ENCODE measurements at regions not wholly inside any gene's neighbourhood (a gene's known extent, or its start where the extent isn't known, plus 50 kb on each side); places are given as distances from the start of the nearest gene placed in this dataset.

DNA sequence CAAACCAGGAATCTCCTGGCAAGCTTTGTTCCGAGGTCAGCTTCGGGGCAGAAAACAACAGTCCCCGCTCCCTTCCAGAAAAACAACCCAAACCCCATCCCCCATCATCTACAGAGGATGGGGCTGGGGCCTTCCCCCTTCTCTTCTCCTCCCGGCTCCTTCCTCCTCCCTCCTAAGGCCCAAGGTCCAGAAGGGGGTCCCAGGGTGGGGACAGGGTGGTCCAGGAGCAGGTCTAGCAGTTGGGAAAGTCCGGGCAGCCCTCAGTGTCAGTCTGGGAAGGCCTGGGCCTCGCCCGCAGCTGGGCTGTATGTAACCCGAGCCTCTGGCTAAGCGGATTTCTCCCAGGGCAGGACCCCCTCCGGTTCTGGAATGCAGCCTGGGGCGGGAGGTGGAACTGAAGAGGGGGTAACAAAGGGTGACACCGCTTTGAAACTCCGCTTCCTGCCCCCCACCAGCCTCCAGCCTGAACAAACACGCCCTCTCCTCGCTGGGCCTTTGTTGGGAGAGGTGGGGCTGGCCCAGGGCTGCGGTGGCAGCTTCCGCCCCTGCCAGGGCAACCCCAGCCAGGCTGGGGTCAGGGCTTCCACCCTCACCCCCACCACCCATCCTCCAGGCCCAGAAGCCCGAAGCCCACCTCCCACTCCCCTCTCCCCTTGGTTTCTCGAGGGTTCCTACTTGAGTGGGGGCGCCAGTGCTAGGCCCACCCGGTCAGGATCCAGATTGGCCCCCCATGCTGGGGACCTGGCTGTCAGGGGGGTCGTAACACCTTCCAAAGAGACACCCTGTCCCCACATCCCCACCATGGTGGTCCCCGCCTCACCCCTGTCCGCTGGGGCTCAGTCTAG is 63.5 kb downstream of the C9orf50 start:
- peaks cover 73% of the 10 kb centered on the region for H3K4me1 Mint-ChIP-seq
- TF ChIP-seq, protein P1, sequence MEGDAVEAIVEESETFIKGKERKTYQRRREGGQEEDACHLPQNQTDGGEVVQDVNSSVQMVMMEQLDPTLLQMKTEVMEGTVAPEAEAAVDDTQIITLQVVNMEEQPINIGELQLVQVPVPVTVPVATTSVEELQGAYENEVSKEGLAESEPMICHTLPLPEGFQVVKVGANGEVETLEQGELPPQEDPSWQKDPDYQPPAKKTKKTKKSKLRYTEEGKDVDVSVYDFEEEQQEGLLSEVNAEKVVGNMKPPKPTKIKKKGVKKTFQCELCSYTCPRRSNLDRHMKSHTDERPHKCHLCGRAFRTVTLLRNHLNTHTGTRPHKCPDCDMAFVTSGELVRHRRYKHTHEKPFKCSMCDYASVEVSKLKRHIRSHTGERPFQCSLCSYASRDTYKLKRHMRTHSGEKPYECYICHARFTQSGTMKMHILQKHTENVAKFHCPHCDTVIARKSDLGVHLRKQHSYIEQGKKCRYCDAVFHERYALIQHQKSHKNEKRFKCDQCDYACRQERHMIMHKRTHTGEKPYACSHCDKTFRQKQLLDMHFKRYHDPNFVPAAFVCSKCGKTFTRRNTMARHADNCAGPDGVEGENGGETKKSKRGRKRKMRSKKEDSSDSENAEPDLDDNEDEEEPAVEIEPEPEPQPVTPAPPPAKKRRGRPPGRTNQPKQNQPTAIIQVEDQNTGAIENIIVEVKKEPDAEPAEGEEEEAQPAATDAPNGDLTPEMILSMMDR (conservative IDR thresholded peaks at IDR 0.05): no peak
- H3K36me3 Mint-ChIP-seq (ENCODE audit: low read depth): no peaks in the 10 kb centered on the region
- peak overlapping the region; percentile 98 for H3K27ac Mint-ChIP-seq (ENCODE audit: unreplicated experiment)
- H3K9me3 Mint-ChIP-seq: no peaks in the 10 kb centered on the region
- peak; percentile 71 for DNase-seq (ENCODE audit: low read depth, low spot score)
- H3K27me3 Mint-ChIP-seq (ENCODE audit: low read depth): no peaks in the 10 kb centered on the region
- peak overlapping the region; percentile 51 for H3K4me3 Mint-ChIP-seq

DNA sequence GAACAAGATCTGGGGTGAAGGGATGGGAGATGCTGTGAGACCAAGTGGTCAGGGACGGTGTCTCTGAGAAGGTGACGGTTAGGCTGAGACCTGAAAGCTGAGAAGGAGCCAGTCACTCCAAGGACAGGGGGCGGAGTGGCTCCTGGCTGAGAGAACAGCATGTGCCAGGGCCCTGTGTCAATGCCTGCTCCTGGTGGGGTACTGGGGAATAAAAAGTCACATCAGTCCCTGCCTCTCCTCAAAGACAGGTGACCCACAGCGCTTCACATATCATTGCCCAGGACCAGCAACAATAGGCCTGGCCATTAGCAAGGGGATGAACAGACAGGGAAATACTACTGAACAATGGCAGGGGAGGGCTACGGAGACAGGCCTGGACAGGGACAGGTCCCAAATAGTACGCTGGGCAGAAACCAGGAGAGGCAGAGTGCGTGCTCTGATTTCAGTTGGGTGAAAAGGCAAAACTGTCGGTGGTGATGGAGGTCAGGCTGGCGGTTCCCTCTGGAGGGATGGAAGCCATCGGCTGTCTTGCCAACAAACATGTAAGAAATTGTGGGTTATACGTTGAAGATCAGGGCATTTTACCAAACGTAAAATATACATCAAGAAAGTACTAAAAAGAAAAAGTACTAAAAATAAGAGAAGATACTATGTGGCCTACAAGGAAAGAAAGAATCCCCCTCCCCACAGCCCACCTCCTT is 64.3 kb downstream of the C9orf50 start:
- TF ChIP-seq, protein P1 (conservative IDR thresholded peaks at IDR 0.05): no peak
- Mint-ChIP-seq H3K4me1 (peaks cover 72% of the 10 kb centered on the region), H3K27ac (ENCODE audit: unreplicated experiment) (peak overlapping the region; percentile 98), H3K4me3 (peak overlapping the region; percentile 51), H3K27me3 (ENCODE audit: low read depth) (no peaks in the 10 kb centered on the region), H3K9me3 (no peaks in the 10 kb centered on the region), H3K36me3 (ENCODE audit: low read depth) (no peaks in the 10 kb centered on the region)
- no peak for DNase-seq (ENCODE audit: low read depth, low spot score)

DNA sequence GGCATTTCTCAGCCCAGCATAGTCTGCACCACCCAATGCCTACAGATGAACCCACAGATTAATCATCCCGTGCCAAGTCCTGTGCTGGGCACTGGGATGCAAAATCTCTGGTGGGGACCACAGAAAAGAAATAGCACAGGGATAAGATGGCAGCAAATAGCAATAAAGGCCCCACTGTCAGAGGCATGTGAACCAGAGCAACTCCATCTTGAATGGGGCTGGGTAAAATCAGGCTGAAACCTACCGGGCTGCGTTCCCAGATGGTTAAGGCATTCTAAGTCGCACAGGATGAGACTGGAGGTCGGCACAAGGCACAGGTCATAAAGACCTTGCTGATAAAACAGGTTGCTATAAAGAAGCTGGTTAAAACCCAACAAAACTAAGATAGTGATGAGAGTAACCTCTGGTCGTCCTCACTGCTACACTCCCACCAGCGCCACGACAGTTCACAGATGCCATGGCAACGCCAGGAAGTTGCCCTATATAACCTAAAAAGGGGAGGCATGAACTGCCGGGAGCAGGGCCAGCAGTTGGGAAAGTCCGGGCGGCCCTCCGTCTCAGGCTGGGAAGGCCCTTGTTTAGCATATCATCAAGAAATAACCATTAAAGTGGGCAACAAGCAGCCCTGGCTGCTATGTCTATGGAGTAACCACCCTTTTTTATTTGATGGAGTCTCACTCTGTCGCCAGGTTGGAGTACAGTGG is 65.2 kb downstream of the C9orf50 start:
- TF ChIP-seq, protein P1 (conservative IDR thresholded peaks at IDR 0.05): no peak
- Mint-ChIP-seq H3K27ac (ENCODE audit: unreplicated experiment) (peak overlapping the region; percentile 35), H3K27me3 (ENCODE audit: low read depth) (no peaks in the 10 kb centered on the region), H3K36me3 (ENCODE audit: low read depth) (no peaks in the 10 kb centered on the region), H3K9me3 (no peaks in the 10 kb centered on the region), H3K4me3 (peak overlapping the region; percentile 44), H3K4me1 (peaks cover 64% of the 10 kb centered on the region)
- DNase-seq (ENCODE audit: low read depth, low spot score): no peak

DNA sequence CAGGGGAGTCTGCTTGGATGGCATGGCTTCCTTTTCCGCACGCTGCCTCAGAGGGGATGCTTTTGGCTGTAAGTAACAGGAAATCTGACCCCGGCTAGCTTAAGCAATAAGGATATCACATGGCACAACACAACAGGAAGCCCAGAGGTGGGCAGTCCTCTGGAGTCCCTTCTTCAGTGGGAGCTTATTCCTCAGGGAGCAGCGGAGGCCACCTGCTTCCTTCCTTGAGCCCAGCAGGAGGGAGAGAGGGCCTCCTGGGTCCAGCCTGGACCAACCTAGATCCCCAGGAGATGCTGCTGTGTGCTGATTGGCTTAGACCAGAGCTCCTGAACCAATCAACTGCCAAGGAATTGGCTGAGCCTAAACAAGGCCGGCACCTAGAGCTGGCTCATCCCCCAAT is 66.3 kb downstream of the C9orf50 start:
- H3K4me1 Mint-ChIP-seq: peaks cover 58% of the 10 kb centered on the region
- no peak overlapping the region for H3K4me3 Mint-ChIP-seq
- TF ChIP-seq, protein P1 (conservative IDR thresholded peaks at IDR 0.05): no peak
- no peaks in the 10 kb centered on the region for H3K36me3 Mint-ChIP-seq (ENCODE audit: low read depth)
- no peak overlapping the region for H3K27ac Mint-ChIP-seq (ENCODE audit: unreplicated experiment)
- no peaks in the 10 kb centered on the region for H3K27me3 Mint-ChIP-seq (ENCODE audit: low read depth)
- no peaks in the 10 kb centered on the region for H3K9me3 Mint-ChIP-seq
- DNase-seq (ENCODE audit: low read depth, low spot score): no peak

DNA sequence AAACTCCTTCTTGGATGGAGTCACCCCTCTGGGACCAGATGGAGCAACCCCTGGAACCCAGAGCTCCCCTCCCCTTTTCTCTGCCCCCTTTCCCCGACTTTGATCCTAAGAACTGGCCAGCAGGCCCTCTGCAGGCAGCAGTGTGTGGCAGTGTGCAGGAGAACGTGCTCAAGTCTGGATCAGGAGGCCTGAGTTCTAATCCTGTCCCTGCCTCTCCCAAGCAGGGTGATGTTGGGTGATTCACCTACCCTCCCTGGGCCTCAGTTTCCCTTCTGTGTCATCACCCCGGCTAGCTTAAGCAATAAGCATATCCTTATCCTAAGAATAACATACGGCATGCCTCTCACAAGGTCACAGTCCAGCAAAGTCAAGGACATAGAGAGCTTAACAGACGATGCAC is 67.6 kb downstream of the C9orf50 start:
- DNase-seq (ENCODE audit: low read depth, low spot score): no peak
- Mint-ChIP-seq H3K9me3 (no peaks in the 10 kb centered on the region), H3K36me3 (ENCODE audit: low read depth) (no peaks in the 10 kb centered on the region), H3K4me3 (peak overlapping the region; percentile 33), H3K4me1 (peaks cover 61% of the 10 kb centered on the region), H3K27me3 (ENCODE audit: low read depth) (no peaks in the 10 kb centered on the region), H3K27ac (ENCODE audit: unreplicated experiment) (no peak overlapping the region)
- TF ChIP-seq, protein P1 (conservative IDR thresholded peaks at IDR 0.05): no peak
